HepG2 (cell line): ENCODE measurements at regions not wholly inside any gene's neighbourhood (a gene's known extent, or its start where the extent isn't known, plus 50 kb on each side); places are given as distances from the start of the nearest gene placed in this dataset.

Experiments used
- ATAC-seq: fragments of 200-7000 bp; cut with Tn5 transposase; 3 replicates; pipeline ENCODE4 v1.9.1; 2020; ENCODE audit warnings: mild to moderate bottlenecking, moderate library complexity
- BruUV-seq: library from RNA; stranded (reverse); fragments of 400-500 nt; replicated peaks from 2 replicates; lab custom pipeline; 2021; lab: Mats Ljungman, UMichigan
- CTCF ChIA-PET: fragments of 300-600 bp; formaldehyde crosslinking; extraction: SDS; loops from one replicate; lab custom pipeline; 2021; ENCODE audit warnings: low total read pairs, inconsistent platforms, low intra/inter-chr PET ratio; lab: Yijun Ruan, JAX
- POLR2A ChIA-PET: fragments of 350-600 bp; sonication (Branson Sonifier 250); formaldehyde crosslinking; loops from one replicate; lab custom pipeline; 2020; ENCODE audit warnings: antibody characterized with exemption, inconsistent platforms; lab: Yijun Ruan, JAX
- DNase-seq: peaks from one replicate; pipeline ENCODE4 v3.0.0-alpha.2; 2015; ENCODE audit warnings: low spot score
- FAIRE-seq: peaks from 3 replicates; lab custom pipeline; 2011; peaks lifted over from hg19 to GRCh38; lab: Jason Lieb, UNC
- H2AFZ ChIP-seq: one replicate; pipeline ENCODE4 v1.6.1; 2011; ENCODE audit warnings: low read length, inconsistent platforms
- H3K27ac ChIP-seq: fragments of 300-600 bp; 3 replicates; pipeline ENCODE4 v1.8.0; 2011; ENCODE audit warnings: mixed run types, mild to moderate bottlenecking, mixed read lengths, low read length, inconsistent platforms; ENCODE audit not compliant: insufficient read depth; ENCODE audit errors: extremely low read length
- H3K27me3 ChIP-seq, 2 experiments: fragments of 200-600 bp in 1 of 2; 2 replicates in 1 of 2; 3 replicates in 1 of 2; pipeline versions ENCODE4 v1.6.0 to v1.8.0; 2011; ENCODE audit warnings: low read length in 2 of 2, mild to moderate bottlenecking in 2 of 2, moderate library complexity in 2 of 2, inconsistent platforms in 1 of 2; ENCODE audit not compliant: insufficient read depth in 2 of 2, control insufficient read depth in 1 of 2
- H3K36me3 ChIP-seq, 2 experiments: fragments of 200-600 bp in 1 of 2; replicated peaks in 1 of 2; 2 replicates in 1 of 2; 3 replicates in 1 of 2; pipeline versions ENCODE4 v1.5.1 to v1.8.0; 2011; ENCODE audit warnings: low read length in 2 of 2, inconsistent platforms in 1 of 2; ENCODE audit not compliant: insufficient read depth in 2 of 2, control insufficient read depth in 1 of 2
- H3K4me1 ChIP-seq: 2 replicates; pipeline ENCODE4 v1.5.1; 2012; ENCODE audit warnings: low read length, inconsistent platforms; ENCODE audit not compliant: insufficient read depth
- H3K4me2 ChIP-seq: 2 replicates; pipeline ENCODE4 v1.6.0; 2011; ENCODE audit warnings: low read depth, low read length, inconsistent platforms
- H3K4me3 ChIP-seq, 3 experiments: fragments of 200-600 bp in 1 of 3; sonication (generic), shearing (Covaris generic) in 1 of 3; replicated peaks in 1 of 3; 2 replicates each; pipeline ENCODE4 v1.5.1; 2011 to 2016; ENCODE audit warnings: low read length in 3 of 3, inconsistent platforms in 2 of 3, low read depth in 2 of 3, mild to moderate bottlenecking in 2 of 3, control low read depth in 1 of 3, mixed read lengths in 1 of 3; ENCODE audit not compliant: insufficient read depth in 1 of 3
- H3K79me2 ChIP-seq: one replicate; pipeline ENCODE4 v1.6.1; 2011; ENCODE audit warnings: low read length, inconsistent platforms; ENCODE audit not compliant: insufficient read depth
- H3K9ac ChIP-seq: 2 replicates; pipeline ENCODE4 v1.6.0; 2011; ENCODE audit warnings: mild to moderate bottlenecking, low read depth, low read length, inconsistent platforms; ENCODE audit not compliant: insufficient read depth
- H3K9me3 ChIP-seq: 2 replicates; pipeline ENCODE4 v1.5.1; 2012; ENCODE audit warnings: mild to moderate bottlenecking, low read length
- H4K20me1 ChIP-seq: 2 replicates; pipeline ENCODE4 v1.6.0; 2011; ENCODE audit warnings: inconsistent platforms, mild to moderate bottlenecking, low read length, moderate library complexity; ENCODE audit not compliant: insufficient read depth
- ATAD3A ChIP-seq: sonication (generic); formaldehyde crosslinking; IDR thresholded peaks from 2 replicates; pipeline ENCODE4 v1.4.0; 2020; ENCODE audit warnings: missing genetic modification reagents
- ESRRA ChIP-seq: sonication (generic); formaldehyde crosslinking; IDR thresholded peaks from 2 replicates; pipeline ENCODE4 v1.5.1; 2020; ENCODE audit warnings: mild to moderate bottlenecking, low read depth, missing genetic modification reagents
- ETS1 ChIP-seq: sonication (generic); formaldehyde crosslinking; IDR thresholded peaks from 2 replicates; pipeline ENCODE4 v1.4.0; 2020; ENCODE audit warnings: missing genetic modification reagents
- FOXC1 ChIP-seq: sonication (generic); formaldehyde crosslinking; IDR thresholded peaks from 2 replicates; pipeline ENCODE4 v1.8.0; 2022; ENCODE audit warnings: mild to moderate bottlenecking, missing genetic modification reagents, borderline replicate concordance
- HDAC1 ChIP-seq: sonication (generic); formaldehyde crosslinking; IDR thresholded peaks from 2 replicates; pipeline ENCODE4 v1.5.1; 2020; ENCODE audit warnings: mild to moderate bottlenecking, missing genetic modification reagents
- MYC ChIP-seq: sonication (generic); formaldehyde crosslinking; IDR thresholded peaks from 2 replicates; pipeline ENCODE4 v1.9.0; 2021; ENCODE audit warnings: missing genetic modification reagents, borderline replicate concordance
- RARA ChIP-seq: IDR thresholded peaks from 2 replicates; pipeline ENCODE4 v1.6.1; 2016; ENCODE audit warnings: missing genetic modification reagents, missing compliant biosample characterization
- SCMH1 ChIP-seq: sonication (generic); formaldehyde crosslinking; IDR thresholded peaks from 2 replicates; pipeline ENCODE4 v1.9.0; 2021; ENCODE audit warnings: missing genetic modification reagents, mild to moderate bottlenecking, borderline replicate concordance
- SMAD1 ChIP-seq: sonication (generic); formaldehyde crosslinking; IDR thresholded peaks from 2 replicates; pipeline ENCODE4 v1.4.0; 2020; ENCODE audit warnings: missing genetic modification reagents, low read depth, mild to moderate bottlenecking, borderline replicate concordance
- TAF1 ChIP-seq: sonication (generic); formaldehyde crosslinking; IDR thresholded peaks from 2 replicates; pipeline ENCODE4 v1.4.0; 2020; ENCODE audit warnings: missing genetic modification reagents
- ZC3H4 ChIP-seq: sonication (generic); formaldehyde crosslinking; IDR thresholded peaks from 2 replicates; pipeline ENCODE4 v1.4.0; 2020; ENCODE audit warnings: missing genetic modification reagents, borderline replicate concordance
- ZKSCAN1 ChIP-seq: fragments of 150-350 bp; IDR thresholded peaks from 2 replicates; pipeline ENCODE4 v1.6.1; 2014; ENCODE audit warnings: low read length
- ZMYM4 ChIP-seq: sonication (generic); formaldehyde crosslinking; IDR thresholded peaks from 2 replicates; pipeline ENCODE4 v1.8.1; 2023; ENCODE audit warnings: mild to moderate bottlenecking, missing genetic modification reagents
- ZNF331 ChIP-seq: sonication (generic); formaldehyde crosslinking; IDR thresholded peaks from 2 replicates; pipeline ENCODE4 v1.4.0; 2020; ENCODE audit warnings: missing genetic modification reagents
- ZNF451 ChIP-seq: sonication (generic); formaldehyde crosslinking; IDR thresholded peaks from 2 replicates; pipeline ENCODE4 v1.5.0; 2020; ENCODE audit warnings: mild to moderate bottlenecking, missing genetic modification reagents
- ZNF576 ChIP-seq: sonication (generic); formaldehyde crosslinking; IDR thresholded peaks from 2 replicates; pipeline ENCODE4 v1.4.0; 2020; ENCODE audit warnings: mild to moderate bottlenecking, missing genetic modification reagents
- ZNF782 ChIP-seq: sonication (generic); formaldehyde crosslinking; IDR thresholded peaks from 2 replicates; pipeline ENCODE4 v1.4.0; 2020; ENCODE audit warnings: missing genetic modification reagents, mild to moderate bottlenecking, borderline replicate concordance
- WGBS: methylation state at CpG from one replicate; pipeline ENCODE4 v1.1.6; 2017; ENCODE audit warnings: low lambda C conversion rate; 5-methylcytosine and 5-hydroxymethylcytosine counted together
- in situ Hi-C: cut with HindIII; loops from 2 replicates; pipeline ENCODE4 v1.10.0; 2017; ENCODE audit warnings: low pct_unique_long_range_greater_than_20kb; ENCODE audit not compliant: extremely low pct_ligation_motif_present
- intact Hi-C: fragments of 100-400 bp; cut with micrococcal nuclease; formaldehyde crosslinking; loops from one replicate; pipeline ENCODE4 v1.10.0; 2022; ENCODE audit not compliant: unreplicated experiment
- TF ChIP-seq, protein P1 (sequence below): sonication (generic); formaldehyde crosslinking; IDR thresholded peaks from 2 replicates; pipeline ENCODE4 v1.5.1; 2020; ENCODE audit warnings: mild to moderate bottlenecking, missing genetic modification reagents, borderline replicate concordance

DNA sequence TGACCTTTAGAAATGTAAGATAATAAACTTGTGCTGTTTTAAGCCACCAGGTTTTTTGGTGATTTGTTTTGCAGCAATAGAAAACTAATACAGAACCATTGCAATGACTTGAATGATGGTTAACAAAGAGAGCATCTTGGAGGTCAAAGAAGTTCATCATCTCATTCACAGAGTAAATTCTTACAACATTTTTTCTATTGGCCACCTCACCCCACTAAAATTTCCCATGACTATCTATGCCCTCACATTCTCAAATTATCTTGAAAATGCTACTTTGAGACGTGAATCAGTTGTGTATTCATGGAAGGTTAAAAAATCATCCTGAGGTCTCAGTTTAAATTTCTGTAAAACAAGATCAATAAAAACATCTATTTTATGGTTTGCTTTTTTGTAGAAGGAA, 754.2 kb downstream of the SORCS1 start:
- in situ Hi-C loops = no loop called here
- CTCF ChIA-PET = no interaction called here

More for the DNA sequence above, 754.2 kb downstream of the SORCS1 start:
- H3K79me2 ChIP-seq = no peaks in the 10 kb centered on the region
- POLR2A ChIA-PET = no interaction called here
- no peak for ATAC-seq
- H2AFZ ChIP-seq = no peak overlapping the region
- intact Hi-C loops = no loop called here
- TF ChIP-seq SCMH1 (CRISPR knock-in tag) (no peak), ZNF782 (no peak), ZNF576 (no peak), FOXC1 (CRISPR knock-in tag) (no peak), SMAD1 (CRISPR knock-in tag) (no peak), ZKSCAN1 (no peak), RARA (no peak), ZNF451 (no peak), MYC (CRISPR knock-in tag) (no peak), ZNF331 (no peak), HDAC1 (CRISPR knock-in tag) (no peak), TAF1 (no peak), ATAD3A (CRISPR knock-in tag) (no peak), ETS1 (CRISPR knock-in tag) (no peak), ZMYM4 (CRISPR knock-in tag) (no peak), ZC3H4 (CRISPR knock-in tag) (no peak), ESRRA (no peak)
- TF ChIP-seq, protein P1, sequence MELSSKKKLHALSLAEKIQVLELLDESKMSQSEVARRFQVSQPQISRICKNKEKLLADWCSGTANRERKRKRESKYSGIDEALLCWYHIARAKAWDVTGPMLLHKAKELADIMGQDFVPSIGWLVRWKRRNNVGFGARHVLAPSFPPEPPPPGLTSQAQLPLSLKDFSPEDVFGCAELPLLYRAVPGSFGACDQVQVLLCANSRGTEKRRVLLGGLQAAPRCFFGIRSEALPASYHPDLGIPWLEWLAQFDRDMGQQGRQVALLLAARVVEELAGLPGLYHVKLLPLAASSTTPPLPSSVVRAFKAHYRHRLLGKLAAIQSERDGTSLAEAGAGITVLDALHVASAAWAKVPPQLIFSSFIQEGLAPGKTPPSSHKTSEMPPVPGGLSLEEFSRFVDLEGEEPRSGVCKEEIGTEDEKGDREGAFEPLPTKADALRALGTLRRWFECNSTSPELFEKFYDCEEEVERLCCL = no peak
- TF ChIP-seq, all 625 proteins: peak for 0
- no peaks in the 10 kb centered on the region for H4K20me1 ChIP-seq
- H3K36me3 ChIP-seq = no peaks in the 10 kb centered on the region
- 0% methylated on average over 1 of the region's 1 CpG for WGBS
- H3K4me1 ChIP-seq = no peaks in the 10 kb centered on the region
- no peak overlapping the region for H3K4me2 ChIP-seq
- DNase-seq (no peak), FAIRE-seq (no peak)
- peaks cover 78% of the 10 kb centered on the region for H3K9me3 ChIP-seq
- no peak overlapping the region for H3K9ac ChIP-seq
- H3K27me3 ChIP-seq = no peaks in the 10 kb centered on the region
- no peak overlapping the region for H3K4me3 ChIP-seq
- no peak overlapping the region for H3K27ac ChIP-seq
- BruUV-seq = no TSS peak
